PC-3 (cell line): ENCODE measurements at regions not wholly inside any gene's neighbourhood (a gene's known extent, or its start where the extent isn't known, plus 50 kb on each side); places are given as distances from the start of the nearest gene placed in this dataset.

ENCODE experiments used
- ATAC-seq: fragments of 200-7000 bp; cut with Tn5 transposase; 2 replicates; pipeline ENCODE4 v1.9.1; 2020; ENCODE audit warnings: mild to moderate bottlenecking, moderate library complexity
- BruUV-seq: library from RNA; stranded (reverse); fragments of 400-500 nt; replicated peaks from 2 replicates; lab custom pipeline; 2021; lab: Mats Ljungman, UMichigan
- CTCF ChIA-PET: fragments of 300-600 bp; sonication (Branson Sonifier 250); formaldehyde crosslinking; loops from one replicate; lab custom pipeline; 2022; ENCODE audit warnings: antibody characterized with exemption; lab: Charles Lee
- POLR2A ChIA-PET: fragments of 300-600 bp; sonication (Branson Sonifier 250); formaldehyde crosslinking; loops from one replicate; lab custom pipeline; 2022; ENCODE audit warnings: antibody characterized with exemption; ENCODE audit not compliant: unreplicated experiment; lab: Charles Lee
- DNase-seq: peaks from one replicate; pipeline ENCODE4 v3.0.0-alpha.2; 2015
- H2AFZ ChIP-seq: fragments of 300-600 bp; sonication (generic); 2 replicates; pipeline ENCODE4 v1.6.0; 2016; ENCODE audit warnings: antibody characterized with exemption, low read length
- H3F3A ChIP-seq: fragments of 300-600 bp; sonication (generic); one replicate; pipeline ENCODE4 v1.6.0; 2017; ENCODE audit warnings: antibody characterized with exemption, low read length, control low read depth, mild to moderate bottlenecking; ENCODE audit not compliant: unreplicated experiment
- H3K27ac ChIP-seq: fragments of 300-600 bp; sonication (generic); 2 replicates; pipeline ENCODE4 v1.5.1; 2016; ENCODE audit warnings: mild to moderate bottlenecking, low read length
- H3K27me3 ChIP-seq: fragments of 300-600 bp; sonication (generic); 2 replicates; pipeline ENCODE4 v1.6.1; 2016; ENCODE audit warnings: low read length, mixed read lengths
- H3K36me3 ChIP-seq: fragments of 300-600 bp; sonication (generic); 2 replicates; pipeline ENCODE4 v1.6.1; 2016; ENCODE audit warnings: low read depth, mixed run types, low read length, mixed read lengths
- H3K4me1 ChIP-seq: fragments of 300-600 bp; sonication (generic); 2 replicates; pipeline ENCODE4 v1.5.1; 2016; ENCODE audit warnings: low read length; ENCODE audit not compliant: insufficient read depth
- H3K4me2 ChIP-seq: fragments of 300-600 bp; sonication (generic); 2 replicates; pipeline ENCODE4 v1.6.0; 2016; ENCODE audit warnings: low read length
- H3K4me3 ChIP-seq: fragments of 300-600 bp; sonication (generic); 2 replicates; pipeline ENCODE4 v1.5.1; 2016; ENCODE audit warnings: mild to moderate bottlenecking, low read length, mixed read lengths
- H3K79me2 ChIP-seq: fragments of 300-600 bp; sonication (generic); 2 replicates; pipeline ENCODE4 v1.6.1; 2017; ENCODE audit warnings: low read length, mixed read lengths
- H3K9ac ChIP-seq: fragments of 300-600 bp; sonication (generic); 2 replicates; pipeline ENCODE4 v1.6.0; 2016; ENCODE audit warnings: mild to moderate bottlenecking, low read length
- H3K9me2 ChIP-seq: fragments of 300-600 bp; sonication (generic); replicated peaks from 2 replicates; pipeline ENCODE4 v1.6.1; 2016; ENCODE audit warnings: mixed run types, low read length, mixed read lengths
- H3K9me3 ChIP-seq: fragments of 300-600 bp; sonication (generic); 2 replicates; pipeline ENCODE4 v1.6.1; 2016; ENCODE audit warnings: low read length, mixed read lengths
- H4K20me1 ChIP-seq: fragments of 300-600 bp; sonication (generic); 2 replicates; pipeline ENCODE4 v1.6.1; 2016; ENCODE audit warnings: low read length, mixed read lengths
- EZH2 ChIP-seq: fragments of 300-600 bp; sonication (generic); IDR thresholded peaks from one replicate; pipeline ENCODE4 v1.6.1; 2017; ENCODE audit warnings: antibody characterized with exemption, mild to moderate bottlenecking, low read length; ENCODE audit not compliant: unreplicated experiment
- EZH2phosphoT487 ChIP-seq: fragments of 300-600 bp; sonication (generic); IDR thresholded peaks from 2 replicates; pipeline ENCODE4 v1.6.1; 2018; ENCODE audit warnings: mild to moderate bottlenecking, antibody characterized with exemption, low read length, borderline replicate concordance
- intact Hi-C: fragments of 100-400 bp; cut with micrococcal nuclease; formaldehyde crosslinking; loops from 2 replicates; pipeline ENCODE4 v1.9.0; 2023
- TF ChIP-seq, protein P1 (sequence below): fragments of 300-600 bp; sonication (generic); conservative IDR thresholded peaks from 2 replicates; pipeline ENCODE4 v1.5.1; 2017; ENCODE audit warnings: antibody characterized with exemption, low read depth, mild to moderate bottlenecking, low read length

DNA sequence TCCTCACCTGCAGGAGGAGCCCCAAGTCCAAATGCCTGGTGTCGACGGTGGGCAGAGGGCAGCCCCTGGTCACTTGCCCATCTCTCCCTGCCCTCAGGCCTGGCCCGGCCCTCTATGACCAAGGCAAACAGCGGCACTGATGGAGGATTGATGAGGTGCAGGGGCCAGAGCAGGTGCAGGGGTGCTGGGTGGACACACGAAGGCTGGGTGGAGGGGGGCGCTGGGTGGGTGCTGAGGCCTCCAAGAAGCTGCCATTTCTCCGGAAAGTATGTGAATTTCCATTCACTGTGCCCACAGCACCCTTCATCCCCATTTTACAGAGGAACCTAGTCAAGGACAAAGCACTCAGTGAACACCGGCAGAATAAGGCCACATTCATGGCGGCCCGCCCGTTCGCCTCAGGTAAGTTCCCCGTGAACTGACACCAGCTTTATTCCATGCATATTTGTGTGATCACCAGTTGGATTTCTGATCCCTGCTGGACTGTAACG, 143.8 kb upstream of the PPP1R26 start:
- BruUV-seq = no TSS peak
- ATAC-seq = no peak
- no peak overlapping the region for H3K27ac ChIP-seq
- peaks cover 15% of the 10 kb centered on the region for H3K27me3 ChIP-seq
- H3K36me3 ChIP-seq = no peaks in the 10 kb centered on the region
- no peak overlapping the region for H3K4me3 ChIP-seq
- H3K9me2 ChIP-seq = no peaks in the 10 kb centered on the region
- no peak for DNase-seq
- POLR2A ChIA-PET = no interaction called here
- no peaks in the 10 kb centered on the region for H4K20me1 ChIP-seq
- H3K9me3 ChIP-seq = no peaks in the 10 kb centered on the region
- no peaks in the 10 kb centered on the region for H3K79me2 ChIP-seq
- no peaks in the 10 kb centered on the region for H3K4me1 ChIP-seq
- intact Hi-C loops = no loop called here
- no peak overlapping the region for H3K4me2 ChIP-seq
- H3F3A ChIP-seq = no peaks in the 10 kb centered on the region
- H3K9ac ChIP-seq = no peak overlapping the region
- CTCF ChIA-PET = no interaction called here
- no peak overlapping the region for H2AFZ ChIP-seq
- TF ChIP-seq EZH2phosphoT487 (no peak), EZH2 (no peak)
- TF ChIP-seq, protein P1, sequence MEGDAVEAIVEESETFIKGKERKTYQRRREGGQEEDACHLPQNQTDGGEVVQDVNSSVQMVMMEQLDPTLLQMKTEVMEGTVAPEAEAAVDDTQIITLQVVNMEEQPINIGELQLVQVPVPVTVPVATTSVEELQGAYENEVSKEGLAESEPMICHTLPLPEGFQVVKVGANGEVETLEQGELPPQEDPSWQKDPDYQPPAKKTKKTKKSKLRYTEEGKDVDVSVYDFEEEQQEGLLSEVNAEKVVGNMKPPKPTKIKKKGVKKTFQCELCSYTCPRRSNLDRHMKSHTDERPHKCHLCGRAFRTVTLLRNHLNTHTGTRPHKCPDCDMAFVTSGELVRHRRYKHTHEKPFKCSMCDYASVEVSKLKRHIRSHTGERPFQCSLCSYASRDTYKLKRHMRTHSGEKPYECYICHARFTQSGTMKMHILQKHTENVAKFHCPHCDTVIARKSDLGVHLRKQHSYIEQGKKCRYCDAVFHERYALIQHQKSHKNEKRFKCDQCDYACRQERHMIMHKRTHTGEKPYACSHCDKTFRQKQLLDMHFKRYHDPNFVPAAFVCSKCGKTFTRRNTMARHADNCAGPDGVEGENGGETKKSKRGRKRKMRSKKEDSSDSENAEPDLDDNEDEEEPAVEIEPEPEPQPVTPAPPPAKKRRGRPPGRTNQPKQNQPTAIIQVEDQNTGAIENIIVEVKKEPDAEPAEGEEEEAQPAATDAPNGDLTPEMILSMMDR = no peak

- H3K9me3 ChIP-seq = no peaks in the 10 kb centered on the region
- H3K27me3 ChIP-seq = peaks cover 22% of the 10 kb centered on the region
- H3K27ac ChIP-seq = no peak overlapping the region
- TF ChIP-seq, protein P1 = no peak
- TF ChIP-seq EZH2 = no peak
- TF ChIP-seq EZH2phosphoT487 = no peak
- no peak overlapping the region for H3K4me3 ChIP-seq
- no TSS peak for BruUV-seq
- no peak overlapping the region for H2AFZ ChIP-seq
- intact Hi-C loops = no loop called here
- H3K9ac ChIP-seq = no peak overlapping the region
- H3K79me2 ChIP-seq = no peaks in the 10 kb centered on the region
- H3K4me2 ChIP-seq = no peak overlapping the region
- no peaks in the 10 kb centered on the region for H3F3A ChIP-seq
- ATAC-seq = no peak
- H3K36me3 ChIP-seq = no peaks in the 10 kb centered on the region
- ChIA-PET CTCF (no interaction called here), POLR2A (no interaction called here)
- H3K9me2 ChIP-seq = no peaks in the 10 kb centered on the region
- H4K20me1 ChIP-seq = no peaks in the 10 kb centered on the region
- DNase-seq = no peak
- no peaks in the 10 kb centered on the region for H3K4me1 ChIP-seq
These were observed 142.7 kb upstream of the PPP1R26 start for GRCh38 chr9:135336722-135337527.

DNA sequence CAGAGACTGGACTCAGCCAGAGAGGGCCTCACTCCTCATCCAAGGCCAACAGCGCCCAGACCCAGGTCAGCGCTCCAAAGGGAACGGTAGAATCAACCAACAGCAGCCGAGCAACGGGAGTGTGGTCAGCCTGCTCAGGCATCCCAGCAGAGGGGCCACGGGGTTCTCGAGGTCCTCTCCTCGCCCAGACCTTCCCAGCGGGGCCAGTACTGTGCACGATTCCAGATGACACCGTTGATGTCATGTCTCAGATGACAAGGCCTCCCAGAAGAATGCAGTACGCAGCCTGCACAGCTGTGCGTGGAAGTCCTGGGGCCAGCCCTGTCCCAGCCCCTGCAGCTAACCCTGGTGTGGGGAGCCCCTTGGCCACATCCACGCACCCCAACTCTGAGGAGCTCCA, 141.0 kb upstream of the PPP1R26 start:
- H2AFZ ChIP-seq = no peak overlapping the region
- DNase-seq (no peak), ATAC-seq (no peak)
- intact Hi-C loops = no loop called here
- H3K36me3 ChIP-seq = no peaks in the 10 kb centered on the region
- CTCF ChIA-PET = no interaction called here
- TF ChIP-seq EZH2phosphoT487 (no peak), EZH2 (no peak)
- TF ChIP-seq, protein P1 = no peak
- no peak overlapping the region for H3K9ac ChIP-seq
- peaks cover 22% of the 10 kb centered on the region for H3K27me3 ChIP-seq
- POLR2A ChIA-PET = no interaction called here
- no peaks in the 10 kb centered on the region for H3K4me1 ChIP-seq
- H3K79me2 ChIP-seq = no peaks in the 10 kb centered on the region
- BruUV-seq = no TSS peak
- H4K20me1 ChIP-seq = no peaks in the 10 kb centered on the region
- no peak overlapping the region for H3K4me3 ChIP-seq
- H3K4me2 ChIP-seq = no peak overlapping the region
- H3K9me2 ChIP-seq = no peaks in the 10 kb centered on the region
- H3K27ac ChIP-seq = no peak overlapping the region
- no peaks in the 10 kb centered on the region for H3K9me3 ChIP-seq
- no peaks in the 10 kb centered on the region for H3F3A ChIP-seq
